HG03457 (cell line): ENCODE measurements at regions not wholly inside any gene's neighbourhood (a gene's known extent, or its start where the extent isn't known, plus 50 kb on each side); places are given as distances from the start of the nearest gene placed in this dataset.

ENCODE experiments used
- ATAC-seq: cut with Tn5 transposase; IDR thresholded peaks from one replicate; pipeline ENCODE4 v1.9.1; 2021; ENCODE audit warnings: moderate number of reproducible peaks; ENCODE audit not compliant: unreplicated experiment

DNA sequence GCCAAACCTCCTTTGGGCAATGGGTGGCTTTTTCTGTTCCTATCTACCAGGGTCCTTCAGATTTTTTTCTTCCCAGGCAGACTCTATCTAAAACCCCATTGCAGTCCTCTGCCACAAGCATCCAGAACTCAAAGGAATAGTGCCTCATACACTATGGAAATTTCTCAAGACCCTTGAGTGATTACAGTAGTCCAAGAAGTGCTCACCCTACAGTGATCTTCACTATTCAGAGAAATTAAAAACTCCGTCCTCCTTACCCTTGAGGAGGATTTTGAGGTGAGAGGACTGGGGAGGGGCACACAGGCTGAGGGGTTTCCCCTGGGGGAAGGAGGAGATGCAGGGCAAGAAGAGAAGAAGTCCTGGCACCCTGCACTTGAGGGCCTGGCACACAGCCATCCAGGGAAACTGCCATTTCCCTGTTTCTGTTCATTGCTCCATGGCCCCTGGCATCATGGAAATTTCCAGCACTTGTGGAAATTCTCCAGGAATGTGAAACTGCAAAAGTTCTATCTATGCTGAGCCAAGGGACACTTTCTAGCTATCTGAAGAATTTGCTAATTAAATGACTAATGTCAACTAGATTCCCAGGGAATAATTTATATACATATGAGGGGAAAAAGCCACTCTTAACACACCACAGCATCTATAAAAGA lies 102.5 kb upstream of the ATP1B1 start:
- ATAC-seq, result no peak

DNA sequence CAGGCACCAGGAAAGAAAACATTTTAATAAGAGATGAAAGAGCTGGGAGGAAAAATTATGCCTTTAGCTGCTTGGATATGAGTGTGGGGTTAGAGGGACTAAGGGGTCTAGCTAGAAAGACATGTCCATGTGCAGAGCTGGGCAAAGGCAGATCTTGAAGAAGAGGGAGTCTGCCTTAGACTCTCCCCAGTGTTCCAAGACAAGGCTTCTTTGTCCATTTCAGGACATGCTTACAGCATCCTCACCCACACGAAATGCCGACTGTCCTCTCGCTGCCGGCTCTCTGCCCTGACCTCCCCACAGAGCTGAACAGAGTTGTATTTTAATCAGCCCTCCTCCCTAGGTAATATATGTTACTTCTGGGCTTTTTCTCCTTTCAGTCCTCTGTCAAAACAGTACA lies 100.7 kb upstream of the ATP1B1 start:
- no peak for ATAC-seq

DNA sequence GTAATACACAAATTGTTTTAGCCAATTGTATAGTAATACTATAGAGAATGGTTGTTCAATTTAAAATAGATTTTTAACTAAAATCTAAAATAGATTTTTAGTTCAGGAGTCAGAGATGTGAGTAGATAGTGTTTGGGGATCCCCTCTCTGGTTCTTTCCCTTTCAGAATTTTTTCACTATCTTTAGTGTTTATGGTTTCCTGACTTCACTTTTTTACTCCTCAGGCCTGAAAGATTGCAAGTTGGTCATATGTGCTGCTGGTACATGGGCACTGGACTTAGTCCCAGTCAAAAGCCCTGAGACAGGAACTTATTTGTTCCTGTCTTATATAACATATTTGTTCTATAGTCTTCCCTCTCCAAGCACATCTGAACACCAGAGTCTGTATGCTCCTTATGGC lies 96.8 kb upstream of the ATP1B1 start:
- no peak for ATAC-seq

DNA sequence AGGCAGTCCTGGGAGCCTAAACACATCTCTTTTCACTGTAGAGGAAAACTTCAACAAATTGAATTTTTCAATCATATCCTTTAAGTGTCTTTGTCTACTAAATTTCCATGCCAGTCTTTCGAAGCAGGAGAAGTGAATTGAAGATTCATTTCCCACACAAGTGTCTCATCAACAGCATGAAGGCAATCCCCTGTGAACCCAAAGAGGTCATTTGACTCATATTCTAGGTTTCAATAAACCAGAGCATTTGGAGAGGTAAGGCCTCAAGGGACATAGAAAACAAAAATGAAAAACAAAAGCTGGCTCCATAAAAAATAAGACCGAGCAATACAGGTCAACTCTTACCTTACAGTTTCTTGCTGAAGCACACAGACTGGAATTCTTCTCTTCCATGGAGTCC lies 94.1 kb upstream of the ATP1B1 start:
- ATAC-seq, result peak; percentile 65

DNA sequence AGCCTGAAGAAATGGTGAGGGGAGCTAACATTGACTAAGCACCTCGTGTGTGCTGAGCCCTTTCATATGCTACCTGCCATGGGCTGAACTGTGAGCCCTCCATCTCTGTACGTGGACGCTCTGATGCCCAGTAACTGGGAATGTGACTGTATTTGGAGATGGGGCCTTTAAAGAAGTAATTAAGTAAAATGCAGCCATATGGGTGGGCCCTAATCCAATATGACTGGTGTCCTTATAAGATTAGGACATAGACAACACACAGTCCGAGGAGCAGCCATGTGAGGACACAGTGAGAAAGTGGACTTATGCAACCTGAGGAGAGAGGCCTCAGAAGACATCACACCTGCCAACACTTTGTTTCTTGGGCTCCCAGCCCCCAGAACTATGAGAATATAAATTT lies 92.7 kb upstream of the ATP1B1 start:
- ATAC-seq, result no peak

DNA sequence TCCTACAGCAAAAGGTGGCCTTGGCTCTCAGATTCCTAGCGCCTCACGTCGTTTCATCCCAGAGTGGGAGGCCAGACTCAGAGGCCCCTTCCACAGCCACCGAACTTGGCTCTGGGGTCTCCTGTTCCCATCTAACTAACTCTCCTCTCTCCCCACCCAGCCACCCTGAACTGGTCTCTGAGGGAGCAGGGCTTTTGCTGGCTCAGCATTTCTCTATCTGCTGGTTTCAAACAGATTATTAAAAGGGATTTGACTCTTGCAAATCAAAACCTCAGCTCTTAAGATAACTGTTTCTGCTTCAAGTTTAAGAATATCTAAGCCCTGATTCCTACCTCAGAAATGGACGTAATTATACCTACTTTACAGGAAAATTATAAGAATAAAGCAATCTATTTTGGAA lies 91.0 kb upstream of the ATP1B1 start:
- ATAC-seq, result no peak

DNA sequence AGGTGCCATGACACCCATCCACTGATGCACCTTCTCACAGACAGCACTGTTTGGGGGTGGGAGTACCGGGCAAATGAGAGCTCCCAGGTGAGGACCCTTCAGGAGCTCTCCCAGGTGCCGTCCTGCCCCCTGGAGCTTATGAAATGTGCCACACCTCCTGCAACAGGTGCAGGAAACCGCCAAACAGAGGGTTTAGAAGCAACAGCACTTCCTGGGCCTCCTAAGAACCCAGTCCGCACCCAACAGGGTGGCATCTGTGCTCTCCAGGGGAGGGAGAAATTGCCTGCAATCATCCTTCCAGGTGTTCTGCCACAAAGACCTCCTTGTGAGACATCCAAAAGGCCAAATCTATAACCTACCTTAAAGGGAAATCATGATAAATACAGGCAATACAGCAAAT lies 87.7 kb upstream of the ATP1B1 start:
- no peak for ATAC-seq

DNA sequence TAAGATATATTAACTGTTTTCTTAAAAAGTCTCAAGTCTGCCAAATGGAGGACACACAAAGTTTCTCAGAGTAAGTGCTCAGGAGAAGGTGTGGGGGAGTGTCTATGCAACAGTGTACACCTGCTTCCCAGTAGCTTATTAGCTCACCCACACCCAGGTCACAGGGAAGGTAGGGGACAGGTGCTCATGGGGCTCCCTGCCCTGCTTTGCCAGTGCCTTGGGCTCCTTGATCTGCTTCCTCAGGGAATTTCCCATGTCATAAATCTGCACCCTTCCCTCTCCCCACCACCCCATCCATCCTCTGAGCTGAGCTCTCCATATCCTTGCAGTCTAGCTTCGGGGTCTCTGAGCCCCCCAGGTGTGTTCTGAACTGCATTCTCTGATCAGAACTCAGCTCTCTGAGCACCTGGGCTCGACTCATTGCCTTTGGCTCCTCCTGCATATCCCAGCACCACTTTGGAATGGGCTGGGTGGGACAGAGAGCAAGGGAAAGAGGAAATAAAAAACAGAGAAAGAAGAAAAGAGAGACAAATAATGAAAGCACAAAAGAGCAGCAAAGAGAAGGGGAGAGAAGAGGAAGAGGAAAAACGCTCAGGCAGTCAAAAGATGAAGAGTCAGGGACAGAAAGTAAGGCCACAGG lies 87.0 kb upstream of the ATP1B1 start:
- ATAC-seq, result no peak

DNA sequence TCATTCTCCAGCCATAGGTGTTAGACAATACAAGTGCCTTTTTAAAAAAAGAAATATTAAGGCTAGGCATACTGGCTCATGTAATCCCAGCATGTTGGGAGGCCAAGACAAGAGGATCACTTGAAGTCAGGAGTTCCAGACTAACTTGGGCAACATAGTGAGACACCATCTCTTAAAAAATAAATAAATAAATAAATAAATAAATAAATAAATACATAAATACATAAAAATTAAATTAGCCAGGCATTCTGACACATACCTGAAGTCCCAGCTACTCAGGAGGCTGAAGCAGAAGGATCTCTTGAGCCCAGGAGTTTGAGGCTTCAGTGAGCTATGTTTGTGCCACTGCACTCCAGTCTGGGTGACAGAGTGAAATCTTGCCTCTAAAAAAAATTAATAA lies 85.8 kb upstream of the ATP1B1 start:
- ATAC-seq, result no peak

DNA sequence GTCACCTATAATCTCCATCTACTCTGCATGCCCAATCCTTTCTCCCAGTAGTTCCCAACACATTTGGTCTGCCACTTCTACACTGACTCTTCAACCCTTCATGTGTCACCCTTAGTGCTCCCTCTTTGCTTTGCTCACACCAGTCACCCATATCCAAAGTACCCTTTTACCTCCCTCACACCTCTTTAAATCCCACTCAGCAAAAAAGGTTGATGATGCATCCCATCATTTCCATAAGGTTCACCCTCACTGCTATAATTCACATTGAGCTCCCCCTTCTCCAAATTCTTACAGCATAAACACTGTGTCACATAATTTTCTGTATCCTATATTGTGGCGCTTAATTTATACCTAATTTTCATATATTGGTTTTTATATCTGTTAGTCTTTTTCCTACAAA lies 83.8 kb upstream of the ATP1B1 start:
- ATAC-seq, result no peak

DNA sequence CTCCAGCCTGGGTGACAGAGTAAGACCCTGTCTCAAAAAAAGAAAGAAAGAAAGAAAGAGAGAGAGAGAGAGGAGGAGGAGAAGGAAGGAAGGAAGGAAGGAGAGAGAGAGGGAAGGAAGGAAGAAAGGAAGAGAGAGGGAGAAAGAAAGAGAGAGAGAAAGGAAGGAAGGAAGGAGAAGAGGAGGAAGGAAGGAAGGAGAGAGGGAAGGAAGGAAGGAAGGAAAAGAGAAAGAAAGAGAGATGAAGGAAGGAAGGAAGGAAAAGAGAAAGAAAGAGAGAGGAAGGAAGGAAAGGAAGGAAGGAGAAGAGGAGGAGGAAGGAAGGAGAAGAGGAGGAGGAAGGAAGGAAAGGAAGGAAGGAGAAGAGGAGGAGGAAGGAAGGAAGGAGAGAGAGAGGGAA lies 82.2 kb upstream of the ATP1B1 start:
- no peak for ATAC-seq

DNA sequence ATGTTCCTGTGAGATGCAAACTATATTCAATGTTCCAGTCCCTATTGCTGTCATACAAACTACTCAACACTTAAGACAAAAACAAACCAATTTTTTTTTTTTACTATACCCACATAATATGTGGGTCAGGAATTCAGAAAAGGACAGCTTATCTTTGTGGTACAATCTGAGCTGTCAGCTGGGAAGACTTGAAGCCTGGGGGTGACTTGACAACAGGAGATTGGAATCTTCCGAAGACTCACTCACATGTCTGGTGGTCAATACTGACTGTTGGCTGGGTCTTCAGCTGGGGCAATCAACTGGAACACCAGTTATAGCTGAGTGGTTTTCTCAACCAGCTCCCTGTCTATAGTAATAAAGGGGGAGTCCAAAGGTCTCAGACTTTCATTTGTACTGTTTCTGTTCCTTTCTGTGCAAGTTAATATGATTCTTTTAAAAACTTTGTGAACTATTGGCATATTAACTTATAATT lies 81.7 kb upstream of the ATP1B1 start:
- ATAC-seq, result peak; percentile 89

DNA sequence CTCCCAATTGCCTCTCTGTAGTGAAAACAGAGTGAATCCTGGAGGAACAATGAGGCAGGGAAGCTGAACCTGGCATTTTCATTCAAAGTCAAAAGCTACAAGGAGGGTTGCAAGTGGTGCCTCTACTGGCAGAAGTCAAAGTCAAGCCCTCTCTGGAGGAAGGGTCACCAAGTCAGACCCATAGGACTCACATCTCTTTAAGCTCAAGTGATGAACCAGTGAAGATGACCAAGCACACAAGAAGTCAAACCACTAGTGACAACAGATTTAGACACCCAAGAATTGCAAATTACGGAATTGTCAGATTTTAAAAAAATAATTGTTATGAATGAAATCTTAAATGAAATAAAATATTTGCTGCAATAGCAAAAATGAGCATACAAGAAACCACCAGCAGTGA lies 81.1 kb upstream of the ATP1B1 start:
- ATAC-seq, result peak; percentile 9

DNA sequence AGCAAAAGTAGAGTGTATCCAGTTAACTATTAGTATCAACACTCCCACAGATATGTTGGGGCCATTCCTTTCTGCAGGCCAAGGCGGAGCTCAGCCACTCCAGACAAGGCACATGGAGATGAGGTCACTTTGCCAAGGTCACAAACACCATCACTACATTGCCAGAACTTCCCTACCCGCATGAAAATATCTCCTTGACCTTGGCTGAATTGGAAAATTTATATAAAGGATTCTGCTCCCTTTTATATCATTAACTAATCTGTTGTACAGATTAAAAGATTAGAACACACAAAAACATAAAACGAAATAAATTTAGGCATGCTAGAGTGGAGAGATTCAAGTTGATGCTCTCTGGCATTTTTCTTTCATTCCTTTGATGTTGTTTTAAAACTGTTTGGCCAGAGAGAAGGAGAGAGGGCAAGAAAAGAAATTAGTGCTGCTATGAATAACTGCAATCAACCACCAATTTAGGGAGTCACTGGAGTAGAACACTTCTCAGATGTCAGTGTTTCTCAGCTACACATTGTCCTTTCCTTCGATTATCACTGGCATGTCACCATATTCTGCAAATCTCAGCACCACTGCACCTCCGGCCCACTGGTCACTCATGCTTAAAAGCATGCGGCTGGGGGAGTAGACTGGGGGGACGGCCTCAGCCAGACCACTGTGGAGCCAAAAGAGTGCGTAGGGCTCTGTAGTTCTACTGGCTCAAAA lies 78.7 kb upstream of the ATP1B1 start:
- peak; percentile 47 for ATAC-seq

DNA sequence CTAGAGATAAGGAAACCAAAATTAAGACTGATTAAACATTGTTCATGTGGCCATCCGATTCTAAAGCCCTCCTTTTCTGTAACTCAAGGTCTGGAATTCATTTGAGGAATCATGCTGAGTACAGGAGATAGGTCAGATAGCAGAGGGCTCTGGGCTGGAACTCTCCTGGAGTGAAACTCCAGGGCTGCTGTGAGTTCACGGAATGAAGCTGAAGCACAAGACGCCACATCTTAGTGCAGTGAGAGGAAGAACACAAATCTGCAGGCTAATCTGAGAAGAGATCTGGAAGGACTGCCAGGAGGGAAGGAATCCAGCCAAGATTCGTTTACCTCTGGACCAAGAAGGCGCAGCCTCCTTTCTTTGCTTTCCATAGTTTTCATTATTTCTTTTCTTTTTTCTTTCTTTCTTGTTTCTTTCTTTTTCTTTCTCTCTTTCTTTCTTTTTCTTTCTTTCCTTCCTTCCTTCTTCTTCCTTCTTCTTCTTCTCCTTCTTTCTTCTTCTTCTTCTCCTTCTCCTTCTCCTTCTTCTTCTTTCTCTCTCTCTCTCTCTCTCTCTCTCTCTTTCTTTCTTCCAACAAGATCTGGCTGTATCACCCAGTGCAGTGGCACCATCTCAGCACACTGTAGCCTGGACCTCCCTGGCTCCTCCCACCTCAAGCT lies 74.8 kb upstream of the ATP1B1 start:
- no peak for ATAC-seq

DNA sequence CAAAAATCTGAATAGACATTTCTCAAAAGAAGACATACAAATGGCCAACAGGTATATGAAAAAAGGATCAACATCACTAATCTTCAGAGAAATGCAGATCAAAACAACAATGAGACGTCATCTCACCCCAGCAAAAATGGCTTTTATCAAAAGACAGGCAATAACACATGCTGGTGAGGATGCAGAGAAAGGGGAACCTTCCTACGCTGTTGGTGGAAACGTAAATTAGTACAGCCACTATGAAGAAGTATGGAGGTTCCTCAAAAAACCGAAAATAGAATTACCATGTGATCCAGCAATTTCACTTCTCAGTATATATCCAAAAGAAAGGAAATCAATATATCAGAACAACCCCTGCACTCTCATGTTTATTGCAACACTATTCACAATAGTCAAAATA lies 65.1 kb upstream of the ATP1B1 start:
- no peak for ATAC-seq

DNA sequence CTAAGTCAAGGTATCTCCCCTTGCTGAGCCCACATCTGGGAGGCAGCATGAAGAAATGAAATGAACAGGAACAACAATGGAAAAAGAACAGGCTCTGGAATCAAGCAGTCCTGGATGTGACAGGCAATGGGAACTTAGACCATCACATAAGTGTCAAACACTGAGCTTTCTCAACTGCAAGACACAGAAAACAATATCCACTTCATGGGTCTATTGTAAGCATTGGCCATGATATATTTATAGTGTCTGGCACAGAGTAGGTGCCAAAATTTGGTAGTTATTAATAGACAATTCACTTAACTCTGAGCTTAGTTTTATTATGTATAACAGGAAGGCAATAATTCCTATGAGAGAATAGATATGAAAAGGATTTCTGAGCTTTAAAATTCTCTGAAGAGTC lies 64.1 kb upstream of the ATP1B1 start:
- ATAC-seq, result no peak

DNA sequence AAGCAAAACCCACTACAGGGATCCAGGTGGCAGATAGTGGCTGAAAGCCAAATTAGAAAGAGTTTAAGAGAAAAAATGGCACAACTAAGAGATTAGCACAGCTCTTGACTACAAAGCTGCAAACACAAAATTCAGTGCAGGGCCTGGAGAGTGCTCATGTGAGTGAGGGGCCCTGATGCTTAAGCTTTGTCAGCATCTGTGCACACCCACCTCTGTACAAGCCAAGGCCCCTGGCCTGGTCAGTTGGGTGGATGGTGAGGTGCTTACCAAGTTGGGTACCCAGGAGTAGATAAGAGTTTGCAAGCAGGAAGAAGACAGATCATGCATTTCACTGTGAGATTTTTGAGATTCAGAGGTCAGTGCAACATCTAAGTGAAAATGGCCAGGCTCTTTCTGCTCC lies 62.7 kb upstream of the ATP1B1 start:
- no peak for ATAC-seq

DNA sequence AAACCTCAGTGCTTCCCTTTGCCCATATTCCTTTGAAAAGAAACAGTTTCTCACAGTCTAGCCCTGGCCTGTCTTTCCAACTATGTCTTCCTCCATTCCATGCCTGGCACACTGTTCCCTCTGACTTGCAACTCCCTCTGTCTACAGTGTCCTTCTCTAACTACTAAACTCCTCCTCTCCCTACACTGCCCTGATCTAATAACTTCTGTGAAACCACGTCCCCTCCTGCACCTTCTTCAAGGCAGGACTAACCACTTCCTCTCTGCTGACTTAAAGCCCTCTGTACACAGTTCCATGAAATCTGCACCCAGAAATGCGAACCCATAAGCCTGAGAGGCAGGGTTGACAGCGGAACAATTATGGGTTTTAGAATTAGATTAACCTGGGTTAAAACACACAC lies 62.2 kb upstream of the ATP1B1 start:
- peak; percentile 84 for ATAC-seq

DNA sequence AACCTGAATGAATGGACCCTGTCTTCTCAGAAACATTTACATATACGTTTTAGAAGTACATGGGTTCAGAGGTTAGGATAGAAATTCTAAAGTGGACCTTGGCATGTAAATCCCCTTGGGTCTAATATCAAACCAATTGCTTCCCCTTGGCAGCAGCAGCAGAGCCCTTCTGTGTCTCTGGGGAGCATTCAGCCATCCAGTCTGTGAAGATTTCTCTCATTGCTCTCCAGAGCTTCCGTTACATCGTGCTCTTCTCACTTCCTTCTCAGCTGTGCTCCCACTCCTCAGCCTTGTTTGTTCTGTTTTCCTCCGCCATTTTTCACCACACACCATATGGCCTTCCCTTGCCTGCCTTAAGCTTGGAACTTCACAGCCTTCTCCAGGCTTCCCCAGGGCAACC lies 61.5 kb upstream of the ATP1B1 start:
- no peak for ATAC-seq

DNA sequence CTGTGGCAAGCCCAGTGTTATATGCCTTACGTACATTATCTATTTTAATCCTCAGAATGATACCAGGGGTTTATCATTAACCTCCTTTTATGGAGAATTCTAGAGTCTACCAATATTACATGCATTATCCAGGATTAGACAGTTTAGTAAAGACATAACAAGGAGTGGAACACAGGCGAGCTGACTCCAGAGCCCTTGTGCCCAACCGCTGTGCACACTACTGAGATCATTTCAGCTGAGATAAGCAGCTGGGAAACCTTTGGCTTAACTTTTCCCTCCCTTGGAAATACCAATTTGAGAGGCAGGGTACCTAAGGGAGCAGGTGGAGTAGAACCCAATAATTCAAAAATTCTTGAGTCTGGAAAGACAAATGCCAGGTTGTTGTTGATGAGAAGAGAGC lies 59.8 kb upstream of the ATP1B1 start:
- no peak for ATAC-seq

DNA sequence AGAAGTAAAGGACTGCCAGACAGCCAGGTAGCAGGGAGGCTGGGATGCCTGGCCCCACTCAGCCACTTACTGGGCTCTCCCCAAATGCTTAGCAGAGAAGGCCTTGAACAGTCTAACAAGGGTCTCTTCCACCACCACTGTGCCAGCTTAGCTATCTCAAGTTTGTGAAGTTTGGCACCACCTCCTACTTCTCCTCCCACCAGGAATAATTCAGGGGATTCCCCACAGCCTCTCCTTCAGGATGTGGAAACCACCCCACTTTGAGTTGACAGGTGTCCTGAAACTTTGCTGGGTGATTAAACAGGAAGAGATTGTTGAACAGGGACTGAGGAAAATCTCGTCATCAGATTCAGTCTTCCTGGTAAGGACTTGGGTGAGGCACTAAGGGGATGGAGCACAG lies 59.4 kb upstream of the ATP1B1 start:
- ATAC-seq, result no peak
